ENCODE measurements at regions not wholly inside any gene's neighbourhood (a gene's known extent, or its start where the extent isn't known, plus 50 kb on each side); places are given as distances from the start of the nearest gene placed in this dataset.

GRCh38 chr3:143207338-143207961 lies 87.9 kb downstream of the CHST2 start:
- no peak for FAIRE-seq

GRCh38 chr3:143208976-143209714 lies 89.6 kb downstream of the CHST2 start:
- FAIRE-seq = no peak

GRCh38 chr3:143209715-143210059 lies 90.1 kb downstream of the CHST2 start:
- no peak for FAIRE-seq

- peak; percentile 88 for FAIRE-seq
Measured at GRCh38 chr3:143210141-143210540, 90.6 kb downstream of the CHST2 start.

GRCh38 chr3:143215059-143215458 lies 95.5 kb downstream of the CHST2 start:
- no peak for FAIRE-seq
